Head of caudate nucleus (tissue), 42 donors: ENCODE measurements at regions not wholly inside any gene's neighbourhood (a gene's known extent, or its start where the extent isn't known, plus 50 kb on each side); places are given as distances from the start of the nearest gene placed in this dataset.
"Not testable (repeated sequence)": the region's sequence is repeated elsewhere in the genome, so short reads cannot be mapped to it uniquely, and the experiment has no call there.

Source experiments
- DNase-seq, 42 donors: peaks; one replicate each; pipeline versions ENCODE4 v3.0.0 to v3.0.0-alpha.2; 2020 to 2021; ENCODE audit warnings: mixed read lengths in 7 of 42
- intact Hi-C: fragments of 100-400 bp; cut with DNase I; formaldehyde crosslinking; loops from one replicate; pipeline ENCODE4 v1.15.0; 2022

DNA sequence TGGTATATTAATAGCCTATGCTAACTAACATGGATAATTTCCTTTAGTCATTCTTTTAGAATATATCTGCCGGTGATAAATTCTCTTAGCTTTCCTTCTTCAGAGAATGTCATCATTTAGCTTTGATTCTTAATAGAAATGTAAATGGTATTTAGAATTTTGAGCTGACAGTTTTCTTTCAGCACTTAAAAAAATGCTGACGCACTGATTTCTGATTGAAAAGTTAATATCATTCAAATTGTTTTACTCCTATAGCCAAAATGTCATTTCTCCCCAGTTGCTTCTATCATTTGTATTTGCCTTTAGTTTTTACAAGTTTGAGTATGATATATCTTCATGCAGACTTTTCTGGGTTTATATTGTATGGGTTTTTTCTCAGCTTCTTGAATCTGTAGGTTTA lies 668.0 kb downstream of the LTN1 start:
- intact Hi-C loops: no loop called here
- DNase-seq: no peak

DNA sequence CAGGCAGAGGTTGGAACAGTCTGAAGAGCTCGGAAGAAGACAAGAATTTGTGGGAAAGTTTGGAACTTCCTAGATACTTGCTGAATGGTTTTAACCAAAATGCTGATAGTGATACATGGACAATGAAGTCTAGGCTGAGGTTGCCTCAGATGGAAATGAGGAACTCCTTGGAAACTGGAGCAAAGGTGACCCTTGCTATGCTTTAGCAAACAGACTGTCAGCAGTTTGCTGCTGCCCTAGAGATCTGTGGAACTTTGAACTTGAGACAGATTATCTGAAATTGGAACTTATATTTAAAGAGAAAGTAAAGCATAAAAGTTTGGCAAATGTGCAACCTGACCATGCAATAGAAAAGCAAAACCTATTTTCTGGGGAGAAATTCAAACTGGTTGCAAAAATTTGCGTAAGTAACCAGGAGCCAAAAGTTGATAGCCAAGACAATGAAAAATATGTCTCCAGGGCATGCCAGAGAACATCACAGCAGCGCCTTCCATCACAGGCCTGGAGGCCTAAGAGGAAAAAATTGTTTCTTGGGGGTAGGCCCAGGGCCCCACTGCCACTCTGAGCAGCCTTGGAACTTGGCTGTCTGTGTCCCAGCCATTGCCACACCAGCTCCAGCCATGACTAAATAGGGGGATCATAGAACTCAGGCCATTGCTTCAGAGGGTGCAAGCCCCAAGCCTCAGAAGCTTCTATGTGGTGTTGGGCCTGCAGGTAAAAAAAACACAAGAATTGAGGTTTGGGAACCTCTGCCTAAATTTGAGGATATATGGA lies 675.3 kb downstream of the LTN1 start:
- no peak for DNase-seq
- intact Hi-C loops: no loop called here

DNA sequence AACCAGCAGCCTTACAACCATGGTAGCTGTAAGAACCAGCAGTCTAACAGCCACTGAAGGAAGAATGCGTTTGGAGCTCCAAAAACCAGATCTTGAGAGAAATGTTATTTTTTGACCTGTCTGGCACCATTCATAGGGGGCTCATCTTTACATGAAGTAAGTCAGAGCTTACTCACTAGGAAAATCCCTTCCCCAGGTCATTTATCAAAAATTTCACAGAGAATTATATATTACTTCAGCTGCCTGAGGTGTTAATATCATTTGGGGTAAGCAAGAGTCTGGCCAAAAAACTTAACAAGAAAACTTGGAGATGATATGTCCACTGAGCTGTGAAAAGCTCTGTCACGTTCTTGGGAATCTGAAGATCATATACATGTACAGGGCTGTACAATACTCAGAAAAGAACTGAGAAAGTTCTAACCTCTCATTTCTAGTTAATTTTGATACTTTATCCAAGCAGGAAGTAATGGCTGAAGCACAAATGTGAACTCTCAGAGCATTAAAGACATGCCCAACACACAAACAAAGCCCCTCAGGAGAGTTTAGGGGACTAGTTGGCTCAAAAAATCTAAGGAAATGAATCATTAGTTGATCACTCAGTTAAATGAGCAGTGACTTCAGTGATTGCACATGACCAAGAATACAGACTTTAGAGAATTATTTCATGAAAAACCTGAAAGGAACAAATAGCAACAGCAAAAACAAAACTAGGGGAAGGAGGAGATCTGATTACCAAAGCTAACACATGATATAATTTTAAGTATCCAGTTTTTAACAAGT lies 681.1 kb downstream of the LTN1 start:
- intact Hi-C loops: no loop called here
- no peak for DNase-seq

DNA sequence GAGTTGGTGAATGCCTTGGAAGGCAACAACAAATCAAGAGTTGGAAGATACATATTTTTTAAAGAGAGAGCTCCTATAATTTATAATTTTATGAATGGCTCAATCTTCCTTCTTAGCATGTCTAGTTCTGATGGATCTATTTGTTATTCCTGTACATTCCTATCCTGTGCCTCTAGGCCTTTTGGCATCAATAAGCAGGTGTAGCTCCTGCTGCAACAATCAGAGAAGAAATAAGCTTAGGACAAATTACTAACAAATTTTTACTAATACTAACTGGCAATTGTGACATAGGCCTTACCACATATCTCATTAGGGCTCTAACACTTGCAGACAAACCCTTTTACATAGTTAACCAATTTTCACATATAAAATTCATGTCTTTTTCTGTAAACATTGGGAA lies 682.0 kb downstream of the LTN1 start:
- DNase-seq: no peak
- intact Hi-C loops: no loop called here

DNA sequence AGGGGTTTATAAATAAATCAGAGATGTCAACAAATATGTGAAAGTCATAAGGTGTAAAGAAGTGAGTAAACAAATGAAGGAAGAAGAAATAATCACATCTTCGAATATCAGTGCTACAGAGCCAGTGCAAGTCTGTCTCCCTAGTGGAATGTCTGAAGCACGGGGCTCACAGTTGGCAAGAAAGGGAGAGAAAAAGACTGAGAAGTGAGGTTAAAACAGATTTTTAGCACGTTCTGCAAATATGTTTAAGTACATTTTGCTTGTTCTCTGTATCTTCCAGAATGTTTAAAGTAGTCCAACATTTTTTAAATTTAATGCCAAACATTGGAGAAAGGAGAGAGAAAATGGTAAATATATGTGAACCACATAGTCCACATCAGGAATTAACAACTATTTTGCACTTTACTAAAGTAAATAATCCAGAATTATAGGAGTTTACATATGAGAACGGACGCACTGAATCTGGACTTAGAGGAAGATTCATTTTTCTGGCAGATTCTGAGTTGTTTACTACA lies 682.4 kb downstream of the LTN1 start:
- no peak for DNase-seq
- intact Hi-C loops: no loop called here

DNA sequence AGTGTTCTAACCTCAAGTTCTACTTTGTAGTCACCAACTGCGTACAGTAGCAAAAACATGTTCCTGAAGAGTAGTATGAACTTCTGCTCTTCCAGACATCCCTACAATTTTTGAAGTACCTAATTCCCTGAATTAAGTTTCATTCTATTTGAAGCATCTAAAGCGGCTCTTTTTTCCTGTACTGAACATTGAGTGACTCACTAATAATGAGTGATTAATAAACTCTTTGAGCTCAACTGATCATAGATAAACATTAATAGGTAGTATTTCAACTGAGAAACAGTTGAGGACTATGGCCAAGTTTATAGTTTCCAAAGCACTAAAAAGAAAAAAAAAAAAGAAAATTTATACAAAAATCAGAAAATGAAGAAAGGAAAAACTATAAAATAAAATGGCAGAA lies 683.1 kb downstream of the LTN1 start:
- intact Hi-C loops: no loop called here
- DNase-seq: no peak

DNA sequence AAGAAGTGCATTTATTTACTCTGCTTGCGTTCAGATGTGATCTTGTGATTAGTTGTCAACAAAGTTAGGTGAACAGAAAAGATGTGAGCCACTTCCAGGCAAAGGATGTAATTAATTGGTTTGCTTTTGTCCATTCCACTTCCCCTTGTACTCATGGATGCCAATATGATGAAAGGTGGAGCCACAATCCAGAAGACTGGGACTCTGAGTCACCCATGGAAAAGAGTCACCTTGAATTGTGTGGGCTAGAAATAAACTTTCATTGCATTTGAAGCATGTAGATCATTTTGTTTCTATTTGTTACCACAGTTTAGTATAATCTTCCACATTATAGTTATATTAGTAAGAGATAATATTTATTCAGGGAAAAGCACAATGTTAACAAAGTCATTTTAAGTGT lies 684.2 kb downstream of the LTN1 start:
- intact Hi-C loops: no loop called here
- DNase-seq: no peak

DNA sequence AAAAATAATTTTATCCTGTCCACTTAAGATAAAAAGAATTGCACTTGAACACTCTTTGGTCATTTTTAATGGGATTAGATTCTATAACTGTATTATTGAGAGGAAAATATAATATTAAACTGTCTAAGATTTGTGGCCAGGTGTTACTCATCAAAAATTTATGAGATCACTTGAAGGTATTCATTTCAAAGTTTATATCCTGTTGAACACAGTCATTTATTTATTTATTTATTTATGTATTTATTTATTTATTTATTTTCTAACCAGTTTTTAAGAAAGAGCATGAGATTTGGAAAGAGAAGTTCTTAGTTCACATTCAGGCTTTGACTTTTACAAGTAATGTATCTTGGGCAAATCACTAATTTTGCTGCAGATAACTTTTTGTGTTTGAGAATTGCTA lies 692.7 kb downstream of the LTN1 start:
- no peak for DNase-seq
- intact Hi-C loops: no loop called here

DNA sequence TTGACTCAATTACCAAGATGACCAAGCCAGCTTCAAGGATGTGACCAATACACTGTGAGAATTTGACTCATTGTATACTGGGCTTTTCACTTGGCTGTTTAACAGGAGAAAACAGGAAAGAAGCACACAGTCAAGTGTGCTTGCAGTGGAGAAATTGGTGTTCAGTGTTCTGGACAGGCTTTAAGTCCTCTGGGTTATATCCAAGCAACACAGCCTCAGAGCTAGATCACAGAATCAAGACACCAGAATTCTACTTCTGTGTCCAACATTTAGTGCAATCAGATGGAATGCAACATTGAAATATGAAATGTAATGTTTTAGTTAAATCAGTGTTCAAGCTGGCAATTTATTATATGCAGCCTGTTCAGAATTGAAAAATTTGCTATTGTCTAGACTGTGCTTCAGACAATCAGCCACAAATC lies 694.4 kb downstream of the LTN1 start:
- intact Hi-C loops: no loop called here
- DNase-seq: no peak

DNA sequence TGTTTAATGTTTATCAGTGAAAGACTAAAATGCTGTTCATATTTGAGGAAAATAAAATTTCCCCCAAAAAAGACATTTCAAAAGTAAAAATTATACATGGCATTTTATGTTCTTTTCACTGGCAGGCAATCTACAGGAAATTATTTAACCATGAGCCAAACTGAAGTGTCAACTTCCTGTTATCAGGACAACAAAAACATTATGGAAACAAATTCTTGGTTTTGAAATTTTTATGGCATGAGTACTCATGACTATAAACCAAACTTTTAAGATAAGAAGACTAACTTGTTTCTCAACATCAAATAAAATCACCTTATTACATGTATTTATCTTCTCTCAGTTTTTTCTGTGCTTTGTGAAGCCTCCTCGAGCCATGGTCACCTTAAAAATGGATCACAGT lies 698.6 kb downstream of the LTN1 start:
- no peak for DNase-seq
- intact Hi-C loops: no loop called here

DNA sequence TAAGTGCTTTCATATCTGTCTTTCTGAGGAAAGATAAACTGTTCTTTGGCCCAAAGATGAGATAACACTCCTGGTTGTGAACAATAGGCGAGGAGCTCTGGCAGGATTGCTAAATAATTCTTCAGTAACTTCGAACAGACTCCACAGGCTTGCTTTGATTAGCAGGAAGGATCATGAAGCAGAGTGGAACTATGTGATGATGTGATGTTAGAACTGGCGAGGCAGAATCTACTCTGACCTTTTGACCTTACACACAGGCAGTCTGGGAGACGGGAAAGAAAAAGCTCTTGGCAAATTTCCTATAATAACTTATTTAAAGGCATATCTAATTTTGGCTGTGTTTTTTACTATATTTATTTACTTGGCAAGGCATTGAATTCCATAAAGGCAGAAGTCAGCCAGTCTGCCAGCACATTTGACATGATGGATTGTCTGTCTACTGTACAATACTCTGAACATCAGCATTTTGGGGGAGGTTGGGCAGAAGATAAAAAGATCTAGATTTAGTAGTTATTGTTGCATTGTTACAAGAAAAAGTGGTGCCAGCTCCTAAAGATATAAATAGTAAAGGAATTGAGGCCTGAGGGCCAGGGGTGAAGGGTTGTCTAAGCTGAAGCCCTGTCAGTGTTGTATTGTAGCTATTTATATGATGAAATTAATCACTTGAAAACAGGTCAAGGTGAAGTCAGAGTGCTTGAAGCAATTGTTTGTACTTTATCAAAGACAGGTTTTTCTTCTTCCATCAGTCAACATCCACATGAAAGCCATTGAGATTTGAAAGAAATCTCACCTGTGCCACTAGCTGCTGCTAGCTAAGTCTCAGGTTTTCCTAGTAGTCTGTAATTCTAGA lies 708.8 kb downstream of the LTN1 start:
- intact Hi-C loops: no loop called here
- DNase-seq: no peak

DNA sequence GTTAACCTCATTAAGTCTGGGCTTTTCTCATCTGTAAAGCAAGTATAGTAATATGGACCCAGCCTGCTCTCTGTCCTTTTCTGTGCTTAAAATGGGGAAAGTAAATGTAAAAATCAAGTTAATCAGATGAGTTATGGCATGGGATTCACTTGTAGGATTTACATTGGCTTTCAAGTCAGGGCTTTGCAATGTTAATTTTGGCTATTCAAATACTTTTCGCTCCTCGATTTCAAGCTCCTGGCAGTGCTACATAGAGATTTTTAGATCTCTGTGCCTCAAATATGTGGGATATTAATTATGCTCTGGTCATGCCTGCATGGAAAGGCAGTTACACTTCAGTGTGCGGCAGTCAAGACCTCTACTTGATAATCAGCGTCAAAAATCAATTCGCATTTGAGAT lies 709.8 kb downstream of the LTN1 start:
- no peak for DNase-seq
- intact Hi-C loops: no loop called here

DNA sequence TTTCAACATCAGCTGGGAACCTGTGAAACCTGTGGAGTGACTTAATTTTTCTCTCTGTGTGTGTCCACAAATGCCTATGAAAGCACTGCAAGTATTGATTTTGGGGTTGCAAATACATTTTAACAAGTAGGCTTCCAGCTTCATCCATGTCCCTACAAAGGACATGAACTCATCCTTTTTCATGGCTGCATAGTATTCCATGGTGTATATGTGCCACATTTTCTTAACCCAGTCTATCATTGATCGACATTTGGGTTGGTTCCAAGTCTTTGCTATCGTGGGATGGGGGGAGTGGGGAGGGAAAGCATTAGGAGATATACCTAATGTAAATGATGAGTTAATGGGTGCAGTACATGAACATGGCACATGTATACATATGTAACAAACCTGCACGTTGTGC lies 711.3 kb downstream of the LTN1 start:
- intact Hi-C loops, DNase-seq: not testable (repeated sequence)

DNA sequence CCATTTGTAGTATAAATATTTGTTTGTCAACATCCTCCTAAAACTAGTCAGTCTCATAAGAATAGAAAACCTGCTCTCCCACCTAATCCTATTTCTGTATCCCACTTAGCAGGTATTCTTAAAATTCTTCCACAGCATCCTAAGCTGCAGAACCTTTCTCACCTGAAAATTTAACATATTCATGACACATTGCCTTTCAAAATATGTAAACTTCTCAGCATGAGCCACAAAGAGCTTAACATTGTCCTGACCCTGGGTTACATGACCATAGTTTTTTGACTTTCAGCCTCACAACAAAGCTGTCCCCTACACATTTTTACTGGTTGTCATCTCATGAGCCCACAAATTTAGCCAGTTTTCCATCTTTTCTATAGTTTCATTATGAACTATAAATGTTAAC lies 712.1 kb downstream of the LTN1 start:
- intact Hi-C loops: no loop called here
- DNase-seq: no peak

DNA sequence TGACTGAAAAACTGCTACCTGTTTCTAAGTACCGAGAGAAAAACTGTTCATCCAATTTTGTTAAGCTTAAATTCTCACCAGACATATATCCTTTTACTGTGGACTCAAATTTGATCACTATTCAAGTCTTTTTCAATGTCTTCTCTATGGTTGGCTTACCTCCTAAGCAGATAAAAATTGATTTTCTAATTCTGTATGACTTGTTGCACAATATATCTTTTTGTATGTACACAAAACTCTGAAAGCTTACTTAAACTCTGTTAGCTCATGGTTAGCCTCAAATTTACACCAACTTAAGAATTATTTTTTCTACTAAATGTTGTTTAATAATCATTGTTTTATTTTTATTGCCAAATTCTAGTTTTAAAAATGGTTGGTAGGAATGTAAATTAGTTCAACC lies 715.4 kb downstream of the LTN1 start:
- intact Hi-C loops: no loop called here

DNA sequence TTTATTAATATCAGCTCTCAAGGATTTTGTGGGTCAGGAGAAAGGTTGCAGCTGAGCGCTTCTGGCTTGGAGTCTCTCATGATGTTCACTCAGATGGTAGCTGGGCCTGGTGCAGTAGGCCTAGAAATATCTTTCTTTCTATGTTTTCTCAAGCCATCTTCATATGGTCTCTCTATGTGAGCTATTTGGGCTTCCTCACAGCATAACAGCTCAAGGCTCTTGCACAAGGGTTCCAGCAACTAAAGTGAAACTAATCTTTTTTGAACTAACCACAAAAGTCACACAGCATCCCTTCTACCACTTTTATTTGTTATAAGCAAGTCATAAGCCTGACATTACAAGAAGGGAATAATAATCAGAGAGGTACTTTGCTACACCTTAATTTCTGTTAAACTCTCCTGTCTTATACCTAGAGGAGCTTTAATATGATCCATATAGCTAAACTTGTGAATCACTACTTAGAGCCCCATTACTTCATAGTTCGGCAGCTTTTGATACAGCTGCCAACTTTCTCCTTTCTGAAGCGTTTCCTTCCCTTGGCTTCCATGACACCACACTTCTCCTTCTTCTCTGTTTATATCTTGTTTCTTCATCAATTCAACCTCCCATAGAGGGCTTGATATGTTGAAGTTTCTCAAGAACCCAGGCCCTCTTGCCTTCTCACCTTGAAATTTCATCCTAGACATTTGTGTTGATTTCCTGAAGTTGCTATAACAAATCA lies 720.2 kb downstream of the LTN1 start:
- intact Hi-C loops: no loop called here
- DNase-seq: no peak

More for the DNA sequence above, 715.4 kb downstream of the LTN1 start:
- no peak for DNase-seq

DNA sequence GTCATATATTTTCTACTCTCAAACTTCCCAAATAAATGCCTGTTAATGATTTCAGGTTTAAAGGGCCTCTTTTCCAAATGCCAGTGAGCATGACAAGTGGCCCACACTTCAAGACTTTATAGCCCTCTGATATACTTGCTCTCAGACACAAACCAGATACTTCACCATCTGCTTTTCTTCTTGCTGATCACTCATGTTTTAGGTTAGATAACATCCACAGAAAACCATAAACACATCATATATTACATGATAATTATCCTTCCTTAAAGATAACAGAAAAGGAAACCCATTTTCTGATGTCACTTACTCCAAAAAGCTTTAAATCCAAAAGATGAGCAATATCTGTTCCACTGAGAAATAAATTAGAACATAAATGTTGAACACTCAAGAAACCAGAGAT lies 723.5 kb downstream of the LTN1 start:
- intact Hi-C loops: no loop called here
- no peak for DNase-seq

DNA sequence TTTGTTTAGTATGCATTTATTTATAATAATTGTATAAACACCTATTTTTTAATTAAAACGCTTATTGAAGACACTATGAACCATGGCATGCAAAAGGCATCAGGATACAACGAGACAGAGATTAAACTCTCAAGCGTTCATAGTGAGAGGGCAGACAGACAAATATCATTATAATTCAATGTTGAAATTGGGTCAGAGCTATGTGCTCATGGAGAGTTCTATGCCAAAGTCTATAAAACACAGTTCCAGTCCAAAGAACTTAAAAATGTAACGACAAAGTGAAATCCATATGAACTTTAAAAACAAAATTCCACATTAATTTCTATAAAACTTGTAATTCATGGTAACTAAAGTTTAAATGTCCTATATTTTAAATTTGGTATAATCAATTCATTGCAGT lies 724.0 kb downstream of the LTN1 start:
- no peak for DNase-seq
- intact Hi-C loops: no loop called here

DNA sequence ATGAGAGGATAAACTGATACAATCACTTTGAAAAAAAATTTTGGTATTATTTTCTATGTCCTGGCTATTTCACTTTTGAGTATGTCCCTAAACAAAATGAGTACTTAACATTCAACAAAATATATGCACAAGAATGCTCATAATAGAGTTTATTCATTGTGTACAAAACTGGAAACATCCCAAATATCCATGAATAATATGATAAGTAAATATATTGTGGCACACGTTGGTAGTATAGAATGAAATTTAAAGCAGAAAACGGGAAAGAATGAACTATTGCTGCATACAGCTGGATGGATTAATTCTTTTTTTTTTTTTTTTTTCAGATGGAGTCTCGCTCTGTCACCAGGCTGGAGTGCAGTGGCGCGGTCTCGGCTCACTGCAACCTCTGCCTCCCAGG lies 725.2 kb downstream of the LTN1 start:
- intact Hi-C loops: no loop called here
- DNase-seq: no peak
